NOMO-1 treated with DMSO at 0.1 percent for 48 hours (cell line): ENCODE measurements at regions not wholly inside any gene's neighbourhood (a gene's known extent, or its start where the extent isn't known, plus 50 kb on each side); places are given as distances from the start of the nearest gene placed in this dataset.

Experiments
- DNase-seq: peaks from one replicate; lab custom pipeline; 2025; ENCODE audit not compliant: unreplicated experiment; lab: John Stamatoyannopoulos, UW

GRCh38 chr10:78800535-78801320 is 268.0 kb upstream of the ZMIZ1 start:
- no peak for DNase-seq

- DNase-seq: no peak
These were observed 266.3 kb upstream of the ZMIZ1 start for GRCh38 chr10:78802431-78802830.

- no peak for DNase-seq
These were observed 265.9 kb upstream of the ZMIZ1 start for GRCh38 chr10:78802866-78803265.

GRCh38 chr10:78803710-78804109 is 265.1 kb upstream of the ZMIZ1 start:
- DNase-seq: no peak

- no peak for DNase-seq
These were observed 264.2 kb upstream of the ZMIZ1 start for GRCh38 chr10:78804411-78805032.

- DNase-seq: no peak
These were observed 263.6 kb upstream of the ZMIZ1 start for GRCh38 chr10:78805176-78805575.

GRCh38 chr10:78806681-78807221 is 262.0 kb upstream of the ZMIZ1 start:
- no peak for DNase-seq

- no peak for DNase-seq
These were observed 261.1 kb upstream of the ZMIZ1 start for GRCh38 chr10:78807504-78808203.

GRCh38 chr10:78808286-78808685 is 260.5 kb upstream of the ZMIZ1 start:
- DNase-seq: no peak

GRCh38 chr10:78808736-78809367 is 259.9 kb upstream of the ZMIZ1 start:
- no peak for DNase-seq

- DNase-seq: no peak
These were observed 257.6 kb upstream of the ZMIZ1 start for GRCh38 chr10:78811174-78811573.

- DNase-seq: no peak
These were observed 256.0 kb upstream of the ZMIZ1 start for GRCh38 chr10:78812571-78813318.

GRCh38 chr10:78813526-78813925 is 255.2 kb upstream of the ZMIZ1 start:
- no peak for DNase-seq

GRCh38 chr10:78813998-78814399 is 254.8 kb upstream of the ZMIZ1 start:
- no peak for DNase-seq

GRCh38 chr10:78814407-78814806 is 254.4 kb upstream of the ZMIZ1 start:
- no peak for DNase-seq

GRCh38 chr10:78815702-78816334 is 252.9 kb upstream of the ZMIZ1 start:
- DNase-seq: no peak

GRCh38 chr10:78817361-78817760 is 251.4 kb upstream of the ZMIZ1 start:
- DNase-seq: peak; percentile 36

GRCh38 chr10:78817804-78818203 is 251.0 kb upstream of the ZMIZ1 start:
- DNase-seq: no peak

- no peak for DNase-seq
These were observed 249.3 kb upstream of the ZMIZ1 start for GRCh38 chr10:78819361-78820006.

GRCh38 chr10:78820007-78820362 is 248.8 kb upstream of the ZMIZ1 start:
- no peak for DNase-seq
